Inflammatory macrophage (primary cell): ENCODE measurements at regions not wholly inside any gene's neighbourhood (a gene's known extent, or its start where the extent isn't known, plus 50 kb on each side); places are given as distances from the start of the nearest gene placed in this dataset.

Experiments
- DNase-seq, 2 donors: peaks; one replicate each; pipeline ENCODE4 v3.0.0-alpha.2; 2020 to 2022

DNA sequence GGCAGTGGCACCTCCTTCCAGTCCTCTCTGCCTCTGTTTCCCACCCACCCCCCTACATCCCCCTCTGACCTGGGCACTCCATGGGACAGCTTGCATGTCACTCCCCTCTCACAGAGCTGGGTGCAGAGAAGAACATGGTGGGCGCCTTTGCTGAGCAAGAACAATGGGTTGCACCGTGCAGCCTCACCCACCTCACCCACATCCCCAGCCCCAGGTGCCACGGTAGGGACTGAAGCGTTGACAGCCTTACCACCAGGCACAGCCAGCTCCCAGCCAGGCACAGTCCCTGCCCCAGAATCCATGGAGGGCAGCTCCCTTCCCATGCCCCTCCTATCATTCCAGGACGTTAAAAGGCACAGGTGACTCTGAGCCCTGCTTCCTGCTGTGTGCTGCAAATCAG, 93.1 kb upstream of the VSTM2B start:
- no peak for DNase-seq

DNA sequence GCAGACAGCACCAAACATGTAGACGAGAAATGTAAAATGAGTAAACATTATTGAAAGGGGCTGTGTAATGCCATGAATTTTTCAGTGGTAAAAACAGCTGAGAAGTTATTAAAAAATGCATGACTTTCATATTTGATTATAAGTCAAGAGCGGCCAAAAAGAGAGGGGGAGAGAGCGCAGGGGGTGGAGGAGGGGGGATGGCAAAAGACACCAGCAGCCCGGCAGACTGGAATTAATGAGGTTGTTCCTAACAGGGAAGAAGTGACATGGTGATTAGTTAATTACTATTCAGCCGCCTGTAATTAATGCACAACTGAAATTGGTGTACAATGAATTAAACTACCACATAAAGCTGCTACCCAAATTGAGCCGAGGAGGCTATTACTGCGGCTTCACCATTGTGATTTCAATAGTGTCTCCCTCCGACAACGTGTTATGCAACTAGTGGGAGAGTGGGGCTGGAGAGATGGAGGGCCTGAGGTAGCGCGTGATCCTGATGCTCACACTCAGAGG, 89.1 kb upstream of the VSTM2B start:
- no peak for DNase-seq

GRCh38 chr19:29439021-29439420, 86.8 kb upstream of the VSTM2B start:
- DNase-seq, result no peak

DNA sequence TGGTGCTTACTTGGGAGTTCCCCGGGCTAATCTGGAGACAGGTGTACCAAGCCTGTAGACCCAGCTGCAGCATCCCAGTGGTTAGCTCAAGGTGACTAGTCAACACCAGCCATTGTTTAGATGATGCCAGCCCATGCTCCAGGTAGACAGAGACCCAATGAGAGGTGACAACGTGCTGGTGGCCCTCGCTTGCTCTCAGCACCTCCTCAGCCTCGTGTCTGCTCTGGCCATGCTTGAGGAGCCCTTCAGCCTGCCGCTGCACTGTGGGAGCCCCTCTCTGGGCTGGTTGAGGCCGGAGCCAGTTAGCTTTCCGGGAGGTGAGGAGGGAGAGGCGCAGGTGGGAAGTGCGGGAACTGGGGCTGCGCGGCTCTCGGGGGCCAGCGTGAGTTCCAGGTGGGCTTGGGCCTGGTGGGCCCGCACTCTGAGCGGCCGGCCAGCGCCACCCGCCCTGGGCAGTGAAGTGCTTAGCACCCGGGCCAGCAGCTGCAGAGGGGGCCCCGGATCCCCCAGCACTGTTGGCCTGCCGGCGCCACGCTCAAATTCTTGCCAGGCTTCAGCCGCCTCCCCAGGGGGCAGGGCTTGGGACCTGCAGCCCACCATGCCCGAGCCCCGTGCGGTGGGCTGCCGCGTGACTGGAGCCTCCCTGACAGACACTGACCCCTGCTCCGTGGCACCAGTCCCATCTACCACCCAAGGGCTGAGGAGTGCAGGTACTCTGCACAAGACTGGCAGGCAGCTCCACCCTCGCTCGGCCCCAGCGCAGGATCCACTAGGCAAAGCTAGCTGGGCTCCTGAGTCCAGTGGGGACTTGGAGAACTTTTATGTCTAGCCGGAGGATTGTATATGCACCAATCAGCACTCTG, 85.9 kb upstream of the VSTM2B start:
- no peak for DNase-seq

DNA sequence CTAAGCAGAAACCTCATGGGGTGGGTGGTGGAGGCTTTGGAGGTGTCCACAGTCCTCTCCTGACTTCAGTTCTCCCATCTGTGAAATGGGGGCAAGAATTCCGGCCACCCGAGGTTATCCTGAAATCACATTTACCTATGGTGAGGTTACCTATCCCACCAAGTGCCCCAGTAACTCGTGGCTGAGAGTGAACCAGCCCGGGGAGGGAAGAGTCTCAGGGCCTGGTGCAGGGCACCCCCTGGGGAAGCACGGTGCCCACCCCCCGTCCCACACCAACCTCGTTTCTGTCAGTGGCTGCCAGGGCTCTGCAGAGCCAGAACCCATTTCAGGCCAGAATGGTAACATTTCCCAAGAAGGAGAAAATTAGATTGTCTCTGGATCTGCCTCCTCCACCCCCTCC, 83.7 kb upstream of the VSTM2B start:
- DNase-seq, result no peak

DNA sequence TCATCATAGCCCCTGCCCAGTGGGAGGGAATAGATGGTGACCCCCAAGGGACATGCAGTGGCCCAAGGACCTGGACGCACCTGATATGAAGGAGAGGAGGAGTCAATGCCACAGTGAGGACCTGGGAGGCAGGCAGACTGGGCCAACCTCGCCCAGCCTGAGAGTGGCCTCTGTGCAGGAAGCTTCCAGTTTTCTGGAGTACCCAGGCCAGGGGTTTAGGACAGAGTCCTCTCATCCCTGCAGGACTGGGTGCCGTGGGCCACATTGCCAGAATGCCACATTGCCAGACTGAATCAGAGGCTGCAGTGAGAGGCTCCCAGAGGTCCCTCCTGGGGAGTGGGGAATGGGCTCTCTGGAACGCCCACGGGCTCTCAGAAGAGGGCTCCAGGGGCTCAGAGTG, 82.9 kb upstream of the VSTM2B start:
- DNase-seq, result no peak

DNA sequence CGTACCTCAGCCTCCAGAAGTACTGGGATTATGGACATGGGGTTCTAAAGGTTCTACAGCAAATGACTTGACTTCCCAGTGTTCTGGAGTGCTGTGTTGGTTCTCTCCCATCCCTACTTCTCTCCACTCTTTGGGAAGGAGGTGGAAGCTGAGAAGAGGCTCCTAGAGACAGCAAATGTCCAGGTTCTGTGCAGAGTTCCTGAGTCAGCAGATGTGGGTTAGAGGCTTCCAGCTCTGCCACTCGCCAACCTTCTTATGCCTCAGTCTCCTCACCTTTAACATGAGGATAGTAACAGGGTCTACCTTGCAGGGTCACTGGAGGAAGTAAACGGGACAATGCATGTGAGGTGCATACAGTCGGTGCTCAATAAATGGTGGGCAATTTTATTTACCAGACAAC, 80.5 kb upstream of the VSTM2B start:
- DNase-seq, result no peak

DNA sequence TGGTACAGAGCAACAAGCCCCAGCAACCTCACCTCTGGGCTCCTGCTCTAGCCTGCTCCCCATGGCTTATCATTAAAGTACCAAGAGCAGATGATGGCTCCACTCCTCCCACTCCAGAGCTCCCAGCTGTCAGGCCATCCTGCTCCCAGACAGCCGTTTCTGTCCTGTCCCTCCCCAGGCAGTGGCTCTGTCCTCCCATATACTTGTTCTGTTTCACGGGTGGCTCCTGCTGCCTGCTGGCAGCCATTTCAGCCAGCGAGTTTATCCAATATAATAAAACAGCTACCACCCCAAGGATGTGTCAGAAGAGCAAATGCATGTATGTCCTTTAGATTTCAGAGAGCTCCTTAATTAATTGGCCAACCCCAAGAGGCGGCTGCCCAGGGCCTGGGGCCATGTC, 79.4 kb upstream of the VSTM2B start:
- no peak for DNase-seq

DNA sequence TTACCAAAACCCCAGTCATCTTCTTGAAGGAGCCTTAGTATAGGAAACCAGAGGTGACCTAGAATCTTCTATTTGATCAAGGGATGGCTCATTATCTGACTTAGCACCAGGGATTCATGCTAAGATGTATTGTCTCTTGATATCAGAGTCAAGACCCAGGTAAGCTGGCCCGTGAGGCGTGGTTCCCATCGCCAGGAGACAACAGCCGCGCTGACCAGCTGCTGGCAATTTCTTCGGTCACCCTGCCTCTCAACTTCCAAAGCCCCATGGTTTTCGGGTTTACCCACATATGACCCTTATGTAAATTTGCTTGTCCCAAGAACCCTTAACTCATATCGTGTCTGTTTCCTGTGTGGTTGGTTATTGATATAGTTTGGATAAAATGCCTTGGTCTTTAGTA, 77.7 kb upstream of the VSTM2B start:
- no peak for DNase-seq

GRCh38 chr19:29449371-29449770, 76.4 kb upstream of the VSTM2B start:
- no peak for DNase-seq

- no peak for DNase-seq
Observed at GRCh38 chr19:29450306-29450705, 75.5 kb upstream of the VSTM2B start.

DNA sequence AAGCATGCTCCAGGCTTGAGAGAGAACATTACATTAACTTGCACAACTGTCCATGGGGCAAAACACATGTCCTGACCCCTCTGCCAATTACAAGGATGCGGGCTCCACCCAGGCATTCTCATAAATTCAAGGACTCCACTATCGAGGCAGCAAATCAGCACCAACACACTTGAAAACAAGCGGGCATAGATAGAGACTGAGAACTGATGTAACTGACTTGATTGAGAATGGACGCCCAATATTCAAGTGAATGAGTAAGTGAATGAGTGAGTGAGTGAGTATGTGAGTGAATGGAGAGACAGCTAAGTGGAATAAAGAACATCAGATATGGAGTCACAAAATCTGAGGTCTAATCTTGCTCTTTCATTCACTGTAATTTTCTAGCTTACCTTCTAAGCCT, 75.0 kb upstream of the VSTM2B start:
- DNase-seq, result no peak

GRCh38 chr19:29454109-29454508, 71.7 kb upstream of the VSTM2B start:
- DNase-seq, result no peak

DNA sequence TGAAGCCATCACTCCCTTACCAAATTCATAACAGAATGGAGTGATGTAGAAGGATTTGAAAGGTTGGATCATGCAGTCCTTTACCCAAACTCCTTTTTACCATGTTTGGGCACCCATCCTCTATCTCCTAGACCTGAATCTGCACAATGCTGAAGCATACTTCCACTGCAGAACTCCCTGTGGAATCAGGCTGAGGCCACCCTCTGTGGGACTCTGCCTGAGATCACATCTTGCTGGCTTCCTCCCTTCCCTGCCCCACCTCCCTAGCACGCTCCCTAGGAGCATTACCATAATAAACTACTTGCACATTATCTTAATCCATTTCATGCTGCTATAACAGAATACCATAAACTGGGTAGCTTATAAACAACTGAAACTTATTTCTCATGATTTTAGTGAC, 68.4 kb upstream of the VSTM2B start:
- no peak for DNase-seq

DNA sequence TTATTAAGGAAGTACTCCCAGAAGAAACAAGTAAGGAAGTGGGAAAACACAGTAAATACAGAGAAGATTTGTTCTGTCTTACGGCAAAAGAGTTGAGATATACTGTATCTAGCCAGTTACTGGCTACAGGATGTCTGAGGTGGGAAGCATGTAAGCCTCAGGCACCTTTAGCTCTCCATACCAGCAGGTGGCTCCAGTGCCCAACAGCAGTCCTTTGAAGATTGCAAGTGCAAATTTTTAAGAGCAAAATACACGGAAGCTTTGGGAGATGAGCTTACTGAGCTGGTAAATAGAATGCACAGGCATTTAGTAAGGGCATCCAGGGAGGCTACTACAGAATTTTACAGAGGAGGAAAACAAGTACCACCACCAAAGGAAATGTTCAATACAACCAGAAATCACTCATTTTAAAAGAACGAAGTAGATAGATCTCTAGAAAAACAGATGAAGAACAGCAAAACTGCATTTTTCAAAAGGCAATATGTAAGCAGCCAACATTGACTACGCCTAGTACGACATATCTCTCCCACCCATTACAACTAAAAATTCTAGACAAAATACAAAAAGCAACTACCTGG, 57.9 kb upstream of the VSTM2B start:
- DNase-seq, result peak in 1 of 2 donors; percentile 22

DNA sequence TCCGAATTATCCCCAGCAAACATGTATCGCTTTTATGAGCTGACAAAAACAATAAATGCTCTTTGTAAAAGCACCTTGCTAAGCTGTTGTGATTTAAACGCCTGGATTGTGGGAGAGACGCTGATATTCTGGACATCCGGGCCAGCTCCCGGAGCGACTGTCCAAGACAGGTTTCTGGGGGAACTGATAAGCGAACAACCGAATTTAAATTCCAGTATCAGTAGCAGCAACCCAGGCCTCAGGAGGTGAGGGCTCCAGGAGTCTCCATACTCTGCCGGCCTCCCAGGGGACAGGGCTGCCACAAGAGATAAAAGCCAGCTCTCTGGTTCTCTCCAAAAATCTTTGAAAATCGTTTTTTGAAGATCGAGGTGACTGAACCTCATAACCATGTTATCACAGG, 50.3 kb upstream of the VSTM2B start:
- no peak for DNase-seq
